Suprapubic skin (tissue), 4 donors: ENCODE measurements at regions not wholly inside any gene's neighbourhood (a gene's known extent, or its start where the extent isn't known, plus 50 kb on each side); places are given as distances from the start of the nearest gene placed in this dataset.
"Not testable (repeated sequence)": the region's sequence is repeated elsewhere in the genome, so short reads cannot be mapped to it uniquely, and the experiment has no call there.

Source experiments
- CTCF ChIP-seq, 2 donors: fragments of 200-600 bp in 1 of 2; fragments of 450-650 bp in 1 of 2; sonication (generic) in 1 of 2; IDR thresholded peaks; one replicate each; pipeline ENCODE4 v1.5.1; 2016 to 2019; ENCODE audit warnings: antibody characterized with exemption in 2 of 2, mild to moderate bottlenecking in 1 of 2, moderate library complexity in 1 of 2
- EP300 ChIP-seq: sonication (generic); formaldehyde crosslinking; IDR thresholded peaks from one replicate; pipeline ENCODE4 v1.6.1; 2017; ENCODE audit warnings: antibody characterized with exemption
- POLR2AphosphoS5 ChIP-seq, 3 donors: sonication (generic); formaldehyde crosslinking; IDR thresholded peaks; one replicate each; pipeline ENCODE4 v1.6.1; 2017; ENCODE audit warnings: antibody characterized with exemption in 3 of 3

GRCh38 chrX:26525768-26526167 is 309.8 kb downstream of the MAGEB5 start:
- TF ChIP-seq CTCF (IDR thresholded peaks at IDR 0.05); POLR2AphosphoS5 (IDR thresholded peaks at IDR 0.05); EP300: not testable (repeated sequence)
